ENCODE measurements at regions not wholly inside any gene's neighbourhood (a gene's known extent, or its start where the extent isn't known, plus 50 kb on each side); places are given as distances from the start of the nearest gene placed in this dataset.

- Mint-ChIP-seq H3K4me1 (ENCODE audit: unreplicated experiment) (peaks cover 4% of the 10 kb centered on the region), H3K36me3 (ENCODE audit: low read depth, unreplicated experiment) (no peaks in the 10 kb centered on the region), H3K27me3 (ENCODE audit: unreplicated experiment) (peaks cover 1% of the 10 kb centered on the region), H3K27ac (ENCODE audit: unreplicated experiment) (no peak overlapping the region), H3K4me3 (ENCODE audit: unreplicated experiment) (no peak overlapping the region), H3K9me3 (ENCODE audit: unreplicated experiment) (no peaks in the 10 kb centered on the region)
- no peak for DNase-seq (ENCODE audit: low spot score)
- TF ChIP-seq CTCF (IDR thresholded peaks at IDR 0.05; ENCODE audit: unreplicated experiment), result no peak
These were observed 52.5 kb upstream of the CCDC150 start for GRCh38 chr2:196587056-196587455.

- peaks cover 4% of the 10 kb centered on the region for H3K27me3 Mint-ChIP-seq (ENCODE audit: unreplicated experiment)
- TF ChIP-seq CTCF (IDR thresholded peaks at IDR 0.05; ENCODE audit: unreplicated experiment), result no peak
- DNase-seq (ENCODE audit: low spot score), result no peak
- H3K36me3 Mint-ChIP-seq (ENCODE audit: low read depth, unreplicated experiment), result no peaks in the 10 kb centered on the region
- H3K27ac Mint-ChIP-seq (ENCODE audit: unreplicated experiment), result no peak overlapping the region
- no peaks in the 10 kb centered on the region for H3K9me3 Mint-ChIP-seq (ENCODE audit: unreplicated experiment)
- H3K4me1 Mint-ChIP-seq (ENCODE audit: unreplicated experiment), result peaks cover 9% of the 10 kb centered on the region
- no peak overlapping the region for H3K4me3 Mint-ChIP-seq (ENCODE audit: unreplicated experiment)
These were observed 51.8 kb upstream of the CCDC150 start for GRCh38 chr2:196587739-196588138.

- no peak for TF ChIP-seq CTCF (IDR thresholded peaks at IDR 0.05; ENCODE audit: unreplicated experiment)
- Mint-ChIP-seq H3K4me3 (ENCODE audit: unreplicated experiment) (no peak overlapping the region), H3K4me1 (ENCODE audit: unreplicated experiment) (peaks cover 15% of the 10 kb centered on the region), H3K36me3 (ENCODE audit: low read depth, unreplicated experiment) (no peaks in the 10 kb centered on the region), H3K9me3 (ENCODE audit: unreplicated experiment) (no peaks in the 10 kb centered on the region), H3K27me3 (ENCODE audit: unreplicated experiment) (peaks cover 4% of the 10 kb centered on the region), H3K27ac (ENCODE audit: unreplicated experiment) (no peak overlapping the region)
- DNase-seq (ENCODE audit: low spot score), result no peak
These were observed 50.1 kb upstream of the CCDC150 start for GRCh38 chr2:196589419-196589818.

Data from endothelial cell (in vitro differentiated cells).